A673 (cell line): ENCODE measurements at regions not wholly inside any gene's neighbourhood (a gene's known extent, or its start where the extent isn't known, plus 50 kb on each side); places are given as distances from the start of the nearest gene placed in this dataset.
"Not testable (repeated sequence)": the region's sequence is repeated elsewhere in the genome, so short reads cannot be mapped to it uniquely, and the experiment has no call there.

ENCODE experiments used
- BruUV-seq: library from RNA; stranded (reverse); fragments of 400-500 nt; replicated peaks from 2 replicates; lab custom pipeline; 2021; lab: Mats Ljungman, UMichigan
- CTCF ChIA-PET: fragments of 300-600 bp; sonication (Branson Sonifier 250); formaldehyde crosslinking; loops from one replicate; lab custom pipeline; 2022; ENCODE audit warnings: antibody characterized with exemption; lab: Charles Lee
- POLR2A ChIA-PET: fragments of 300-600 bp; sonication (Branson Sonifier 250); formaldehyde crosslinking; loops from one replicate; lab custom pipeline; 2022; ENCODE audit warnings: antibody characterized with exemption; ENCODE audit not compliant: low non-redundant PET; lab: Charles Lee
- DNase-seq: peaks from one replicate; pipeline ENCODE4 v3.0.0-alpha.2; 2015; ENCODE audit warnings: low spot score
- H3K27ac ChIP-seq: fragments of 200-600 bp; sonication (generic); 2 replicates; pipeline ENCODE4 v1.5.1; 2016; ENCODE audit warnings: mixed run types, low read depth, mild to moderate bottlenecking, mixed read lengths, antibody characterized with exemption, low read length; ENCODE audit not compliant: poor library complexity, severe bottlenecking
- H3K27me3 ChIP-seq: fragments of 200-600 bp; sonication (generic); replicated peaks from 2 replicates; pipeline ENCODE4 v1.6.1; 2017; ENCODE audit warnings: mixed run types, low read depth, mild to moderate bottlenecking, mixed read lengths, antibody characterized with exemption, low read length; ENCODE audit not compliant: insufficient read depth, poor library complexity
- H3K36me3 ChIP-seq: fragments of 200-600 bp; sonication (generic); 2 replicates; pipeline ENCODE4 v1.6.1; 2016; ENCODE audit warnings: mixed run types, mild to moderate bottlenecking, mixed read lengths, antibody characterized with exemption, low read length; ENCODE audit not compliant: insufficient read depth, poor library complexity, severe bottlenecking
- H3K4me1 ChIP-seq: fragments of 200-600 bp; sonication (generic); 2 replicates; pipeline ENCODE4 v1.6.1; 2017; ENCODE audit warnings: mixed run types, mild to moderate bottlenecking, mixed read lengths, antibody characterized with exemption, low read length; ENCODE audit not compliant: insufficient read depth, poor library complexity, severe bottlenecking
- H3K4me3 ChIP-seq: fragments of 200-600 bp; sonication (generic); 2 replicates; pipeline ENCODE4 v1.5.1; 2016; ENCODE audit warnings: low read depth, mixed run types, mild to moderate bottlenecking, mixed read lengths, low read length; ENCODE audit not compliant: poor library complexity, severe bottlenecking
- H3K9me3 ChIP-seq: fragments of 200-600 bp; sonication (generic); 2 replicates; pipeline ENCODE4 v1.6.1; 2016; ENCODE audit warnings: mixed run types, low read depth, mild to moderate bottlenecking, mixed read lengths, antibody characterized with exemption, low read length; ENCODE audit not compliant: poor library complexity, severe bottlenecking
- EZH2 ChIP-seq: fragments of 200-600 bp; sonication (generic); IDR thresholded peaks from 2 replicates; pipeline ENCODE4 v1.6.1; 2017; ENCODE audit warnings: borderline replicate concordance, low read depth, mild to moderate bottlenecking, mixed read lengths, antibody characterized with exemption, low read length; ENCODE audit not compliant: poor library complexity, severe bottlenecking
- intact Hi-C: fragments of 100-400 bp; cut with micrococcal nuclease; formaldehyde crosslinking; loops from one replicate; pipeline ENCODE4 v1.10.0; 2022; ENCODE audit not compliant: unreplicated experiment
- TF ChIP-seq, protein P1 (sequence below): fragments of 300-800, 200-600 bp; sonication (generic); conservative IDR thresholded peaks from 2 replicates; pipeline ENCODE4 v1.5.1; 2017; ENCODE audit warnings: low read depth, mild to moderate bottlenecking, antibody characterized with exemption, low read length, moderate library complexity, mixed read lengths

DNA sequence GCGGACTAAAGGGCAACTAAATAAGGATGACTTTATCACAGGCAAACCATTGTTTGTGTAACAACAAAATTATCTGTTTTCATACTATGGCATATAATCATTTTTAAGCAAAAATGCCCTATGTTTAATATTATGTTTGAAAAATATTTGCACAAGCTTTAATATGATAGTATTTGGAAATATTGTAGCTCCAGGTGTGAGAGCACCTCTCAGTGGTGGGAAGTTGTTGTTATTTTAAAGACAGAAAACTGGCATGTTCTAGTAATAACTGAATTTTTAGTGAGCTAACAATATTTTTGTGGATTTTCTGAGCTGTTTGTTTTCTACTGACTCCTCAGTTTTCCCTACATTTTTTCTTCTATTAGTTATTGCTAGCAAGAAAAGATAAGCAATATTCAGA is 578.8 kb downstream of the KCNT2 start:
- Histone ChIP-seq H3K27ac (no peak overlapping the region), H3K36me3 (no peaks in the 10 kb centered on the region), H3K4me3 (no peak overlapping the region), H3K27me3 (peaks cover 93% of the 10 kb centered on the region), H3K4me1 (no peaks in the 10 kb centered on the region), H3K9me3 (no peaks in the 10 kb centered on the region)
- ChIA-PET POLR2A (no interaction called here), CTCF (no interaction called here)
- no peak for DNase-seq
- intact Hi-C loops, result no loop called here
- no TSS peak for BruUV-seq
- TF ChIP-seq EZH2, result no peak
- TF ChIP-seq, protein P1, sequence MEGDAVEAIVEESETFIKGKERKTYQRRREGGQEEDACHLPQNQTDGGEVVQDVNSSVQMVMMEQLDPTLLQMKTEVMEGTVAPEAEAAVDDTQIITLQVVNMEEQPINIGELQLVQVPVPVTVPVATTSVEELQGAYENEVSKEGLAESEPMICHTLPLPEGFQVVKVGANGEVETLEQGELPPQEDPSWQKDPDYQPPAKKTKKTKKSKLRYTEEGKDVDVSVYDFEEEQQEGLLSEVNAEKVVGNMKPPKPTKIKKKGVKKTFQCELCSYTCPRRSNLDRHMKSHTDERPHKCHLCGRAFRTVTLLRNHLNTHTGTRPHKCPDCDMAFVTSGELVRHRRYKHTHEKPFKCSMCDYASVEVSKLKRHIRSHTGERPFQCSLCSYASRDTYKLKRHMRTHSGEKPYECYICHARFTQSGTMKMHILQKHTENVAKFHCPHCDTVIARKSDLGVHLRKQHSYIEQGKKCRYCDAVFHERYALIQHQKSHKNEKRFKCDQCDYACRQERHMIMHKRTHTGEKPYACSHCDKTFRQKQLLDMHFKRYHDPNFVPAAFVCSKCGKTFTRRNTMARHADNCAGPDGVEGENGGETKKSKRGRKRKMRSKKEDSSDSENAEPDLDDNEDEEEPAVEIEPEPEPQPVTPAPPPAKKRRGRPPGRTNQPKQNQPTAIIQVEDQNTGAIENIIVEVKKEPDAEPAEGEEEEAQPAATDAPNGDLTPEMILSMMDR, result no peak; the same call in 1 of the 2 replicates

DNA sequence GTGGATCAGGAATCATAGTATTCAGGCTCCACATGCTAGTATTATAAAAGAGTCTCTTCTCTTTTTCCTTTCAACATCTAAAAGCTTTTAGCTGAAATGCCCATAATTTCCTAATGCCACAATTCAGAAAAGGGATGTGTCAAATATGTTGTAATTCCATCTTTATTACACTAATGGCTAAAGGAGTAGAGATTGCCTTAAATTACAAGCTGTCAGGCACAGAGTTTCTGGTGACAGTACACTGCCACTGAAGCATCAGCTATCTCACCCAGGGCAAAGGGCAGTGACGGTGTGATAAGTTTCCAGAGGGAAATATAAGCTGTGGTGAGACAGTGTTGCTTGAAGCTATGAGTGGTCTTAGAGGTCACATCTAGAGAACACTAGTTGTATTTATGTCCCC is 581.1 kb downstream of the KCNT2 start:
- no peak for DNase-seq
- intact Hi-C loops, result no loop called here
- Histone ChIP-seq H3K27me3 (peaks cover 100% of the 10 kb centered on the region), H3K36me3 (no peaks in the 10 kb centered on the region), H3K4me1 (no peaks in the 10 kb centered on the region), H3K4me3 (no peak overlapping the region), H3K9me3 (no peaks in the 10 kb centered on the region), H3K27ac (no peak overlapping the region)
- POLR2A ChIA-PET, result no interaction called here
- no TSS peak for BruUV-seq
- no peak for TF ChIP-seq EZH2
- TF ChIP-seq, protein P1, result no peak
- CTCF ChIA-PET, result no interaction called here

DNA sequence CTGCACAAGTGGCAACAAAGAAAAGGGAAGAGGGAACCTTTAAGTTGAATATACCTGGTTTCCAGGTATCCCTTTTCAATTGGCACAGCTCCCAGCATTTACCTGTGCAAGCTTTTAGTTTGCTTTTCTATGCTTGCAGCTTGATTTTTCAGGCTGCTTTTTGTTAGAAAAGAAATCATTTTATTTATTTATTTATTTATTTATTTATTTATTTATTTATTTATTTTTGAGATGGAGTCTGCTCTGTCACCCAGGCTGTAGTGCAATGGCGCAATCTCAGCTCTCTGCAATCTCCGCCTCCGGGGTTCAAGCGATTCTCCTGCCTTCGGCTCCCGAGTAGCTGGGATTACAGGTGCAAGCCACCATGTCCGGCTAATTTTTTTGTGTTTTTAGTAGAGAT is 587.1 kb downstream of the KCNT2 start:
- intact Hi-C loops, BruUV-seq, H3K4me1 ChIP-seq, H3K27ac ChIP-seq, H3K4me3 ChIP-seq, DNase-seq, CTCF ChIA-PET, H3K9me3 ChIP-seq, H3K36me3 ChIP-seq, POLR2A ChIA-PET: not testable (repeated sequence)
- peaks cover 93% of the 10 kb centered on the region for H3K27me3 ChIP-seq

DNA sequence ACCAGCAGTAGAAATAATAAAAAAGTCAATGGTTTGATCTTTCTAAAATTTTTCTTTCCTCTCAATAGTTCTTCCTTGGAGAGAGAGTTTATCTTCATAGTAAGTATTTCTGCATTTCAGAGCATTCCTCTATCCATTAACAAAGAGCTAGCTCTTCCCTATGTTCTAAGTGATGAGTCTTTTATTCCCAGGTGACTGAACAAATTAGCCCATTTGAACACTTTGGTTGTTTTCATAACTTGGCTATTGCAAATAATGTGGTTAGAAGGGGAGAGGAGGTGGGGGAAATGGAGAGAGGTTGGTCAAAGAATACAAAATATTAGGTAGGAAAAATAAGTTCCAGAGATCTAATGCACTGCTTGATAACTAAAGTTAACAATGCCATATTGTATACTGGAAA is 598.9 kb downstream of the KCNT2 start:
- BruUV-seq, result no TSS peak
- Histone ChIP-seq H3K4me3 (no peak overlapping the region), H3K27me3 (peaks cover 50% of the 10 kb centered on the region), H3K9me3 (no peaks in the 10 kb centered on the region), H3K27ac (no peak overlapping the region), H3K4me1 (no peaks in the 10 kb centered on the region), H3K36me3 (no peaks in the 10 kb centered on the region)
- TF ChIP-seq, protein P1, result no peak
- no peak for TF ChIP-seq EZH2
- DNase-seq, result no peak
- intact Hi-C loops, result no loop called here
- ChIA-PET CTCF (no interaction called here), POLR2A (no interaction called here)
